DND-41 (cell line): ENCODE measurements at regions not wholly inside any gene's neighbourhood (a gene's known extent, or its start where the extent isn't known, plus 50 kb on each side); places are given as distances from the start of the nearest gene placed in this dataset.

Experiments
- ATAC-seq: fragments of 200-7000 bp; cut with Tn5 transposase; 3 replicates; pipeline ENCODE4 v1.9.1; 2021; ENCODE audit warnings: low read depth; ENCODE audit not compliant: insufficient read depth
- DNase-seq: peaks from one replicate; pipeline ENCODE4 v3.0.0-alpha.2; 2020
- H2AFZ ChIP-seq: 2 replicates; pipeline ENCODE4 v1.6.0; 2012; ENCODE audit warnings: low read depth, low read length
- H3K27ac ChIP-seq: 2 replicates; pipeline ENCODE4 v1.5.1; 2012; ENCODE audit warnings: low read length, inconsistent platforms
- H3K27me3 ChIP-seq: fragments of 200-600 bp; sonication (generic); 2 replicates; pipeline ENCODE4 v1.6.0; 2012; ENCODE audit warnings: low read length, mild to moderate bottlenecking, inconsistent platforms; ENCODE audit not compliant: insufficient read depth, poor library complexity
- H3K36me3 ChIP-seq: 2 replicates; pipeline ENCODE4 v1.5.1; 2012; ENCODE audit warnings: low read length, inconsistent platforms; ENCODE audit not compliant: insufficient read depth
- H3K4me1 ChIP-seq: 2 replicates; pipeline ENCODE4 v1.5.1; 2012; ENCODE audit warnings: mild to moderate bottlenecking, low read length; ENCODE audit not compliant: insufficient read depth
- H3K4me2 ChIP-seq: 2 replicates; pipeline ENCODE4 v1.6.0; 2012; ENCODE audit warnings: mild to moderate bottlenecking, moderate library complexity, low read length, inconsistent platforms; ENCODE audit not compliant: insufficient read depth
- H3K4me3 ChIP-seq, 2 experiments: fragments of 200-600 bp in 1 of 2; shearing (Covaris generic) in 1 of 2; 2 replicates each; pipeline ENCODE4 v1.5.1; 2012 to 2016; ENCODE audit warnings: inconsistent platforms in 2 of 2, low read length in 2 of 2, mild to moderate bottlenecking in 2 of 2, low read depth in 1 of 2, moderate library complexity in 1 of 2
- H3K79me2 ChIP-seq: 2 replicates; pipeline ENCODE4 v1.6.0; 2012; ENCODE audit warnings: low read length, inconsistent platforms; ENCODE audit not compliant: insufficient read depth
- H3K9ac ChIP-seq: 2 replicates; pipeline ENCODE4 v1.6.0; 2012; ENCODE audit warnings: low read depth, mild to moderate bottlenecking, inconsistent platforms, low read length, moderate library complexity
- H3K9me3 ChIP-seq: 2 replicates; pipeline ENCODE4 v1.5.1; 2012; ENCODE audit warnings: low read length, moderate library complexity, mild to moderate bottlenecking, inconsistent platforms; ENCODE audit not compliant: insufficient read depth, severe bottlenecking
- H4K20me1 ChIP-seq: 2 replicates; pipeline ENCODE4 v1.6.0; 2012; ENCODE audit warnings: low read length; ENCODE audit not compliant: insufficient read depth
- CTCF ChIP-seq: IDR thresholded peaks from 2 replicates; pipeline ENCODE4 v1.5.1; 2012; ENCODE audit warnings: borderline replicate concordance, low read length, moderate library complexity, mild to moderate bottlenecking; ENCODE audit not compliant: poor library complexity, severe bottlenecking; ENCODE audit errors: extremely low read depth
- EZH2 ChIP-seq: IDR thresholded peaks from 3 replicates; pipeline ENCODE4 v1.6.1; 2012; ENCODE audit warnings: borderline replicate concordance, low read depth, mild to moderate bottlenecking, moderate library complexity, low read length, inconsistent platforms; ENCODE audit not compliant: severe bottlenecking

- no peak overlapping the region for H3K4me2 ChIP-seq
- H3K4me3 ChIP-seq: no peak overlapping the region
- no peak for DNase-seq
Observed at GRCh38 chrX:38941675-38942074, 140.4 kb downstream of the MID1IP1 start.

DNA sequence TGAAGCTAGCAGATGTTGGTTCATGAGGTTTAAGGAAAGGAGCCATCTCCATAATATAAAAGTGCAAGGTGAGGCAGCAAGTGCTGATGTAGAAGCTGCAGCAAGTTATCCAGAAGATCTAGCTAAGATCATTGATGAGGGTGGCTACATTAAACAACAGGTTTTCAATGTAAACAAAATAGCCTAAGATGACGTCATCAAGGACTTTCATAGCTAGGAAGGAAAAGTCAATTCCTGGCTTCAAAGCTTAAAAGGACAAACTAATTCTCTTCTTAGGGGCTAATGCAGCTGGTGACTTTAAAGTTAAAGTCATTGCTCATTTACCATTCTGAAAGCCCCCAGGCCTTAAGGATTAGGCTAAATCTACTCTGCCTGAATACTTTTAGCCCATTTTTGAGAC lies 141.9 kb downstream of the MID1IP1 start:
- no peaks in the 10 kb centered on the region for H3K79me2 ChIP-seq

More at GRCh38 chrX:38941675-38942074, 140.4 kb downstream of the MID1IP1 start:
- H3K4me1 ChIP-seq: no peaks in the 10 kb centered on the region
- H3K27me3 ChIP-seq: no peaks in the 10 kb centered on the region
- no peak for TF ChIP-seq CTCF
- no peak for TF ChIP-seq EZH2
- no peaks in the 10 kb centered on the region for H3K36me3 ChIP-seq
- H3K9ac ChIP-seq: no peak overlapping the region
- ATAC-seq: no peak
- H4K20me1 ChIP-seq: no peaks in the 10 kb centered on the region
- no peaks in the 10 kb centered on the region for H3K9me3 ChIP-seq
- no peak overlapping the region for H2AFZ ChIP-seq
- no peaks in the 10 kb centered on the region for H3K79me2 ChIP-seq
- no peak overlapping the region for H3K27ac ChIP-seq

DNA sequence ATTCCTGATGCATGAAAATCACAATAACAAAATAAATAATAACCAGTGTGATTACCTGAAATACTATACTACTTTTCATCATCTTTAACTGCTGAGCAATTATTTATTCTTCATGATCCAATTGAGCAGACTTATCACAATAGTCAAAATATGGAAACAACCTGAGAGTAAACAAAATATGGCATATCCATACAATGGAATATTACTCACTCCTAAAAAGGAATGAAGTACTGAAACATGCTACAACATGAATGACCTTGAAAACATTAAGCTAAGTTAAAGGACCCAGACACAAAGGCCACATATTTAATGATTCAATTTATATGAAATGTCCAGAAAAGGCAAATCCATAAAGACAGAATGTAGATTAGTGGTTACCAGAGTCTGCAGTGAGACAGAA lies 146.8 kb downstream of the MID1IP1 start:
- Histone ChIP-seq H3K4me1 (no peaks in the 10 kb centered on the region), H3K36me3 (no peaks in the 10 kb centered on the region), H2AFZ (no peak overlapping the region), H3K79me2 (no peaks in the 10 kb centered on the region), H4K20me1 (no peaks in the 10 kb centered on the region), H3K4me3 (no peak overlapping the region), H3K9me3 (no peaks in the 10 kb centered on the region), H3K27me3 (no peaks in the 10 kb centered on the region), H3K9ac (no peak overlapping the region), H3K27ac (no peak overlapping the region), H3K4me2 (no peak overlapping the region)
- ATAC-seq: no peak
- no peak for DNase-seq
- no peak for TF ChIP-seq CTCF
- no peak for TF ChIP-seq EZH2

More for the DNA sequence above, 141.9 kb downstream of the MID1IP1 start:
- Histone ChIP-seq H3K4me2 (no peak overlapping the region), H3K9ac (no peak overlapping the region), H3K4me3 (no peak overlapping the region), H3K27ac (no peak overlapping the region), H3K36me3 (no peaks in the 10 kb centered on the region), H3K4me1 (no peaks in the 10 kb centered on the region), H3K9me3 (no peaks in the 10 kb centered on the region), H2AFZ (no peak overlapping the region), H3K27me3 (no peaks in the 10 kb centered on the region), H4K20me1 (no peaks in the 10 kb centered on the region)
- TF ChIP-seq EZH2 (no peak), CTCF (no peak)
- DNase-seq: no peak
- ATAC-seq: no peak

GRCh38 chrX:38954520-38954919 lies 153.3 kb downstream of the MID1IP1 start:
- H3K79me2 ChIP-seq: no peaks in the 10 kb centered on the region
- TF ChIP-seq CTCF (no peak), EZH2 (no peak)
- no peak overlapping the region for H3K4me3 ChIP-seq
- H2AFZ ChIP-seq: no peak overlapping the region
- no peaks in the 10 kb centered on the region for H3K36me3 ChIP-seq
- H3K4me1 ChIP-seq: no peaks in the 10 kb centered on the region
- no peak for DNase-seq
- H3K4me2 ChIP-seq: no peak overlapping the region
- H3K9me3 ChIP-seq: no peaks in the 10 kb centered on the region
- H3K9ac ChIP-seq: no peak overlapping the region
- no peak overlapping the region for H3K27ac ChIP-seq
- no peaks in the 10 kb centered on the region for H3K27me3 ChIP-seq
- no peak for ATAC-seq
- H4K20me1 ChIP-seq: no peaks in the 10 kb centered on the region
